Psoas muscle (tissue), 7 donors: ENCODE measurements at regions not wholly inside any gene's neighbourhood (a gene's known extent, or its start where the extent isn't known, plus 50 kb on each side); places are given as distances from the start of the nearest gene placed in this dataset.

Experiments used
- ATAC-seq, 4 donors: fragments of 200-7000 bp; cut with Tn5 transposase; one replicate each; pipeline ENCODE4 v1.9.1; 2020; ENCODE audit warnings: moderate library complexity in 3 of 4, mild to moderate bottlenecking in 2 of 4
- DNase-seq, 2 donors: peaks; one replicate each; pipeline ENCODE4 v3.0.0-alpha.2; 2020
- H3K27ac ChIP-seq: fragments of 200-600 bp; one replicate; pipeline ENCODE4 v1.8.0; 2022
- H3K27me3 ChIP-seq, 3 donors: fragments of 200-600 bp in 1 of 3; one replicate each; pipeline versions ENCODE4 v1.6.1 to v1.8.0; 2013 to 2022; ENCODE audit warnings: low read length in 2 of 3, mild to moderate bottlenecking in 2 of 3, moderate library complexity in 1 of 3; ENCODE audit not compliant: insufficient read depth in 3 of 3
- H3K36me3 ChIP-seq, 2 donors: fragments of 200-600 bp in 1 of 2; one replicate each; pipeline versions ENCODE4 v1.6.1 to v1.8.0; 2013 to 2022; ENCODE audit warnings: low read depth in 1 of 2, mild to moderate bottlenecking in 1 of 2, moderate library complexity in 1 of 2; ENCODE audit not compliant: insufficient read depth in 1 of 2
- H3K4me1 ChIP-seq: fragments of 200-600 bp; one replicate; pipeline ENCODE4 v1.8.0; 2022
- H3K4me3 ChIP-seq: fragments of 200-600 bp; one replicate; pipeline ENCODE4 v1.8.0; 2022; ENCODE audit warnings: mild to moderate bottlenecking
- H3K9me3 ChIP-seq: fragments of 200-600 bp; one replicate; pipeline ENCODE4 v1.8.0; 2022
- WGBS, 3 donors: extraction: QIAGEN DNeasy Blood & Tissue Kit; methylation state at CpG; one replicate each; pipeline versions ENCODE4 v1.1.6 to v1.1.7; 2013; 5-methylcytosine and 5-hydroxymethylcytosine counted together
- intact Hi-C, 2 donors: fragments of 100-400 bp; cut with DNase I; formaldehyde crosslinking; loops; one replicate each; pipeline versions ENCODE4 v1.11.0 to v1.14.2; 2022
- TF ChIP-seq, protein P1 (sequence below): fragments of 200-600 bp; IDR thresholded peaks from one replicate; pipeline ENCODE4 v1.8.0; 2022; ENCODE audit warnings: antibody characterized with exemption
- donor health status: healthy with polysubstance abuse.
- donor health status: DM: no; HTN: no; CAD: no; lungs with moderate emphysema.
- donor health status: Bipolar disorder and iron deficiency.
- donor health status: healthy.
- donor health status: DM: yes; HTN: yes; CAD: no.
- donor health status: DM: no; HTN: no; CAD: no.
- donor health status: DM: yes; HTN: yes; CAD: no.

DNA sequence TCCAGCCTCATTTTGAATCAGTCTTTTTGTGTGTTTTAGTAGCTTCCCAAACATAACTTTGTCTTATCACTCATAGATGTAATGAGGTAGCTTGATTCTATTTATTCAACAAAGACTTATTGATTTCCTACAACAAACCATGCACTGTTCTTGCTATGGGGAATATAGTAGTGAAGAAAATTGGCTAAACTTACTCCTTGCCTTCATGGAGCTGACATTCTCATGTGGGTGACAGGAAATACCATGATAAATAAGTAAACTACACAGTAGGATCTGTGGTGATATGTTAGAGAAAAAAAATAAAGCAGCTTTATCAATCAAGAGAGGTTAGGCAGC lies 255.7 kb upstream of the TNC start:
- H3K27ac ChIP-seq, result no peak overlapping the region
- H3K27me3 ChIP-seq, result no peaks in the 10 kb centered on the region
- intact Hi-C loops, result no loop called here
- TF ChIP-seq, protein P1, sequence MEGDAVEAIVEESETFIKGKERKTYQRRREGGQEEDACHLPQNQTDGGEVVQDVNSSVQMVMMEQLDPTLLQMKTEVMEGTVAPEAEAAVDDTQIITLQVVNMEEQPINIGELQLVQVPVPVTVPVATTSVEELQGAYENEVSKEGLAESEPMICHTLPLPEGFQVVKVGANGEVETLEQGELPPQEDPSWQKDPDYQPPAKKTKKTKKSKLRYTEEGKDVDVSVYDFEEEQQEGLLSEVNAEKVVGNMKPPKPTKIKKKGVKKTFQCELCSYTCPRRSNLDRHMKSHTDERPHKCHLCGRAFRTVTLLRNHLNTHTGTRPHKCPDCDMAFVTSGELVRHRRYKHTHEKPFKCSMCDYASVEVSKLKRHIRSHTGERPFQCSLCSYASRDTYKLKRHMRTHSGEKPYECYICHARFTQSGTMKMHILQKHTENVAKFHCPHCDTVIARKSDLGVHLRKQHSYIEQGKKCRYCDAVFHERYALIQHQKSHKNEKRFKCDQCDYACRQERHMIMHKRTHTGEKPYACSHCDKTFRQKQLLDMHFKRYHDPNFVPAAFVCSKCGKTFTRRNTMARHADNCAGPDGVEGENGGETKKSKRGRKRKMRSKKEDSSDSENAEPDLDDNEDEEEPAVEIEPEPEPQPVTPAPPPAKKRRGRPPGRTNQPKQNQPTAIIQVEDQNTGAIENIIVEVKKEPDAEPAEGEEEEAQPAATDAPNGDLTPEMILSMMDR, result no peak
- no peaks in the 10 kb centered on the region for H3K4me1 ChIP-seq
- H3K9me3 ChIP-seq, result no peaks in the 10 kb centered on the region
- ATAC-seq (no peak), DNase-seq (no peak)
- no peak overlapping the region for H3K4me3 ChIP-seq
- no peaks in the 10 kb centered on the region for H3K36me3 ChIP-seq

DNA sequence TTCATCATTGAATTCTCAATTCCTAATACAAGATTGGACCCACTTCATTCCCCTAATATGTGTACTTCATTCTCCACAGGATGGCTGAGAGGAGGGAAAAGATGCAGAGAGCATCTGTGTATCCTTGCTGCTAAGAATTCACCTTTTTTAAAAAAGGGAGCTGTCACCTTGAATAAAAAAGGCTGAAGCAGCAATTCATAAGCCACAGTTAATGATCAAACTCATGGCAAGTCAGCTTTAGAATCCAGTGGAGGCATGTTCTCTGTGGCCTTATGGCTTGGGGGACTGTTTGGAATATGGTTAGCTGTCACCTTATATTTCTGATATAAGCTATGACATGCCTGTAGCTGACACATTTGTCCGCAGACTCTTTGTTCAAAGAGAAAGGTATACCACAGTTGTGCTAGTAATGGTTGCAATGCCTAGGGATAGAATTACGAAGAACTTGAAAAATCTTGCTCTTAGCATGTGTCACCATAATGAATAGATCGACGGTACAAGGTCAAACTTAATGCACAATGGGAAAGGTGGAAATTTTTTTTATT lies 256.8 kb upstream of the TNC start:
- intact Hi-C loops, result no loop called here
- DNase-seq, result no peak
- TF ChIP-seq, protein P1, result no peak
- Histone ChIP-seq H3K9me3 (no peaks in the 10 kb centered on the region), H3K4me3 (no peak overlapping the region), H3K27ac (no peak overlapping the region), H3K36me3 (no peaks in the 10 kb centered on the region), H3K27me3 (no peaks in the 10 kb centered on the region), H3K4me1 (no peaks in the 10 kb centered on the region)
- no peak for ATAC-seq
- 73 to 75% (median 73%) methylated on average over 4 of the region's 4 CpGs for WGBS, 3 donors

DNA sequence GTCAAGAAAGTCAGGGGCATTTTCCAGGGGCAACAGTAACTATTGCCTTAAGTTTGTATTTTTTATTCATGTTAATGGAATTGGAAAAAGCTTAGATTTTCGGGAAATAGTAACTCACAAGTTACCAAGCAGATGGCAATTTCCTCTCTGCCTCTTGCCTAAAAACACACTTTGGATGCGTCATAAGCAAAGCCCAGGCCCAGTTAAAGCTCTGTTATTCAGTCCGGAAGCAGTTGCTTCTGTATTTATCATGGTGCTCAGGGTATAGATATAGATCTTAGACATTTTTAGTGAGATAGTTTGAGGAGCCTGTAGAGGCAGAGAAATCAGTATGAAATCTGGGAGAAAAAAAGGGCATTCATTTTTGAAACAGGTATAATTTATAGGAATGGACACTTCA lies 260.3 kb upstream of the TNC start:
- H3K27me3 ChIP-seq, result no peaks in the 10 kb centered on the region
- H3K4me1 ChIP-seq, result no peaks in the 10 kb centered on the region
- ATAC-seq (no peak), DNase-seq (no peak)
- H3K9me3 ChIP-seq, result peaks cover 3% of the 10 kb centered on the region
- TF ChIP-seq, protein P1, result no peak
- H3K27ac ChIP-seq, result no peak overlapping the region
- intact Hi-C loops, result no loop called here
- 87 to 91% (median 88%) methylated on average over 3 of the region's 3 CpGs for WGBS, 3 donors
- H3K4me3 ChIP-seq, result no peak overlapping the region
- H3K36me3 ChIP-seq, result no peaks in the 10 kb centered on the region

DNA sequence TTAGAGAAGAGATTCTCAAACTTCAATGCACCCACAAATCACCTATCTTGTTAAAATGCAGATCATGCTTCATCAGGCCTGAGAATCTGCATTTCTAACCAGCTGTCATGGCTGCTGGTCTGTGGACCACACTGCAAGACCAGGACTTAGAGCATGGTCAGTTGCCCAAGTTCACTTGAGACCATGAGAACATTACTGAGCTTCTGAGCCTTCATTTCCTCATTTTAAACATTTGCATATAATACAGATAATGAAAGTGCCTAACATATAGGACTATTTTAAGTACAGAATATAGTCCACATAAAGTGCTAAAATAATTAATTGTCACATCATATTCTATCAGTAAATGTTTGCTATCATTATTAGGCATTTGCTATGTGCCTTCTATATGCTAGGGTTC lies 260.8 kb upstream of the TNC start:
- TF ChIP-seq, protein P1, result no peak
- Histone ChIP-seq H3K4me1 (no peaks in the 10 kb centered on the region), H3K4me3 (no peak overlapping the region), H3K36me3 (no peaks in the 10 kb centered on the region), H3K27ac (no peak overlapping the region), H3K27me3 (no peaks in the 10 kb centered on the region), H3K9me3 (peaks cover 3% of the 10 kb centered on the region)
- no peak for DNase-seq
- intact Hi-C loops, result no loop called here
- no peak for ATAC-seq

DNA sequence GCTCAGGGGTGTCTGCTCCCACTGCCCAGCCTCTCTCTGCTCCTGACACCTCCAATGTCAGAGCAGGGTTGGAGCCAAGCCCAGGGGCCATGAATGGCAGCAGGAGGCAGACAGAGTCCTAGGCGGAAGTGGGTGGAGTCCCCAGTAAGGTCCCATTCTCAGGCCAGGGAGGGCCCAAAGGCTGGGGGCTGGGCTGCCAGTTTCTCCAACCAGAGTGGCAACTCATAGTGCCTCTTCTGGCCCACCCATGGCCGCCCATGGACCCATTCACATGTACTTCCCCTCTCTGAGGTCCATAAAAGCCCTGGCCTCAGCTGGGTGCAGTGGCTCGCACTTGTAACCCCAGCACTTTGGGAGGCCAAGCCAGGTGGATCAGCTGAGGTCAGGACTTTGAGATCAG lies 261.8 kb upstream of the TNC start:
- no peaks in the 10 kb centered on the region for H3K27me3 ChIP-seq
- no peak for DNase-seq
- no peaks in the 10 kb centered on the region for H3K4me1 ChIP-seq
- no peak for ATAC-seq
- intact Hi-C loops, result no loop called here
- 82 to 86% (median 83%) methylated on average over 3 of the region's 3 CpGs for WGBS, 3 donors
- H3K9me3 ChIP-seq, result peaks cover 3% of the 10 kb centered on the region
- H3K27ac ChIP-seq, result no peak overlapping the region
- no peaks in the 10 kb centered on the region for H3K36me3 ChIP-seq
- H3K4me3 ChIP-seq, result no peak overlapping the region
- TF ChIP-seq, protein P1, result no peak
